Neural crest cell (in vitro differentiated cells): ENCODE measurements at regions not wholly inside any gene's neighbourhood (a gene's known extent, or its start where the extent isn't known, plus 50 kb on each side); places are given as distances from the start of the nearest gene placed in this dataset.
A peak's percentile ranks its signal among the peaks of the same experiment; 100 is the strongest.
"Not testable (repeated sequence)": the region's sequence is repeated elsewhere in the genome, so short reads cannot be mapped to it uniquely, and the experiment has no call there.

Source experiments
- DNase-seq: peaks from one replicate; pipeline ENCODE4 v3.0.0; 2021; ENCODE audit warnings: low read depth, mixed read lengths, low spot score
- H3K27ac Mint-ChIP-seq: one replicate; pipeline ENCODE4 v1.8.0; 2021; ENCODE audit warnings: mild to moderate bottlenecking, mixed read lengths; ENCODE audit not compliant: unreplicated experiment
- H3K27me3 Mint-ChIP-seq: 2 replicates; pipeline ENCODE4 v1.8.0; 2021; ENCODE audit warnings: low read depth, mild to moderate bottlenecking, mixed read lengths
- H3K36me3 Mint-ChIP-seq: 2 replicates; pipeline ENCODE4 v1.8.0; 2021; ENCODE audit warnings: low read depth, mild to moderate bottlenecking, mixed read lengths
- H3K4me1 Mint-ChIP-seq: 2 replicates; pipeline ENCODE4 v1.8.0; 2021; ENCODE audit warnings: mixed read lengths
- H3K4me3 Mint-ChIP-seq: one replicate; pipeline ENCODE4 v1.8.0; 2021; ENCODE audit warnings: mild to moderate bottlenecking, mixed read lengths
- H3K9me3 Mint-ChIP-seq: 2 replicates; pipeline ENCODE4 v1.8.0; 2021; ENCODE audit warnings: mixed read lengths
- TF ChIP-seq, protein P1 (sequence below): fragments of 200-600 bp; sonication (generic); conservative IDR thresholded peaks from 2 replicates; pipeline ENCODE4 v1.5.0; 2021; ENCODE audit warnings: antibody characterized with exemption, mild to moderate bottlenecking

DNA sequence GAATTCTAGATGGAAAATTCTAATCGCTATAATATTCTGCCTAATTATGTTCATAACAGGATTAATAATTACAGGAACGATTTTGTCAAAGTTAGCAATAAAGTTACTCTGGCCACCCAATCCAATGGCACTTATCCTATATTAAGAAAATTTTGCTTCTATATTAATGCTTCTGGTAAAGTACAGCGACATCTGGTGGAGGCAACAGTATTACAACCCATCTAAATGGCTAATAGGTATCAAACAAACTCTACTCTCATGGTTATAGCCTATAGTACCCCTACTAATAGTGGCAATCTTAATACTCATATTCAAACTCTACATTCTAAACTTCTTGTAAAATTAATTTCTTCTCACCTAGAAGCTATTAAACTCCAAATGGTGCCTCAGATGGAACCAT lies 1084.7 kb upstream of the LRRTM1 start:
- peaks cover 14% of the 10 kb centered on the region for H3K9me3 Mint-ChIP-seq
- DNase-seq = no peak
- TF ChIP-seq, protein P1, sequence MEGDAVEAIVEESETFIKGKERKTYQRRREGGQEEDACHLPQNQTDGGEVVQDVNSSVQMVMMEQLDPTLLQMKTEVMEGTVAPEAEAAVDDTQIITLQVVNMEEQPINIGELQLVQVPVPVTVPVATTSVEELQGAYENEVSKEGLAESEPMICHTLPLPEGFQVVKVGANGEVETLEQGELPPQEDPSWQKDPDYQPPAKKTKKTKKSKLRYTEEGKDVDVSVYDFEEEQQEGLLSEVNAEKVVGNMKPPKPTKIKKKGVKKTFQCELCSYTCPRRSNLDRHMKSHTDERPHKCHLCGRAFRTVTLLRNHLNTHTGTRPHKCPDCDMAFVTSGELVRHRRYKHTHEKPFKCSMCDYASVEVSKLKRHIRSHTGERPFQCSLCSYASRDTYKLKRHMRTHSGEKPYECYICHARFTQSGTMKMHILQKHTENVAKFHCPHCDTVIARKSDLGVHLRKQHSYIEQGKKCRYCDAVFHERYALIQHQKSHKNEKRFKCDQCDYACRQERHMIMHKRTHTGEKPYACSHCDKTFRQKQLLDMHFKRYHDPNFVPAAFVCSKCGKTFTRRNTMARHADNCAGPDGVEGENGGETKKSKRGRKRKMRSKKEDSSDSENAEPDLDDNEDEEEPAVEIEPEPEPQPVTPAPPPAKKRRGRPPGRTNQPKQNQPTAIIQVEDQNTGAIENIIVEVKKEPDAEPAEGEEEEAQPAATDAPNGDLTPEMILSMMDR = peak; percentile 41
- H3K27ac Mint-ChIP-seq = no peak overlapping the region
- no peaks in the 10 kb centered on the region for H3K27me3 Mint-ChIP-seq
- H3K4me1 Mint-ChIP-seq = no peaks in the 10 kb centered on the region
- H3K4me3 Mint-ChIP-seq = no peak overlapping the region
- no peaks in the 10 kb centered on the region for H3K36me3 Mint-ChIP-seq

- no peaks in the 10 kb centered on the region for H3K4me1 Mint-ChIP-seq
- no peak overlapping the region for H3K27ac Mint-ChIP-seq
- peaks cover 7% of the 10 kb centered on the region for H3K9me3 Mint-ChIP-seq
Measured at GRCh38 chr2:81363800-81364199, 1059.2 kb upstream of the LRRTM1 start.

GRCh38 chr2:81362468-81362867 lies 1057.9 kb upstream of the LRRTM1 start:
- not testable (repeated sequence) for H3K9me3 Mint-ChIP-seq, DNase-seq, H3K27ac Mint-ChIP-seq, H3K4me3 Mint-ChIP-seq, H3K36me3 Mint-ChIP-seq, H3K27me3 Mint-ChIP-seq, H3K4me1 Mint-ChIP-seq

More at GRCh38 chr2:81363800-81364199, 1059.2 kb upstream of the LRRTM1 start:
- TF ChIP-seq, protein P1 = no peak
- Mint-ChIP-seq H3K36me3 (peaks cover 3% of the 10 kb centered on the region), H3K4me3 (no peak overlapping the region), H3K27me3 (no peaks in the 10 kb centered on the region)
- DNase-seq = no peak

- Mint-ChIP-seq H3K4me1 (no peaks in the 10 kb centered on the region), H3K4me3 (no peak overlapping the region), H3K9me3 (peaks cover 11% of the 10 kb centered on the region), H3K27me3 (no peaks in the 10 kb centered on the region), H3K36me3 (peaks cover 3% of the 10 kb centered on the region), H3K27ac (no peak overlapping the region)
- TF ChIP-seq, protein P1 = no peak
- no peak for DNase-seq
Measured at GRCh38 chr2:81355436-81355835, 1050.9 kb upstream of the LRRTM1 start.

DNA sequence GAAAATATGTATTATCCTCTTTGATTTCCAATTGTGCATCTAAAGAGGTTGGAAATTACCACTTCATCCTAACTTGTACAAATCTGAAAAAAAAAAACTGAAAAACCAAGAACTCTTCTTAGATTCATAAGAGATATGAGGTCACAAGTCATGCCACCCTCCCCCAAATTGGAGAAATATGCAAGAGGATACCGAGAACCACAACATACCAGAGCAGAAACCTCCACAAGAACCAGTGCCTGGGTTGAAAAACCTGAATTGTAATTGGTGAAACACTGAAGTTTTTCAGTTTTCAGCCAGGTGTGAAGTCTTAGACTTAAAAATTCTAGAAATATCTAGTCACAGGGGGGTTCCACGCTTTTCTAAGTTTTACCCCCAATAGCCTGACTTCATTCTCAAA lies 1029.5 kb upstream of the LRRTM1 start:
- TF ChIP-seq, protein P1 = no peak
- Mint-ChIP-seq H3K9me3 (no peaks in the 10 kb centered on the region), H3K4me3 (no peak overlapping the region), H3K4me1 (no peaks in the 10 kb centered on the region), H3K36me3 (no peaks in the 10 kb centered on the region), H3K27ac (no peak overlapping the region), H3K27me3 (no peaks in the 10 kb centered on the region)
- DNase-seq = no peak

- H3K9me3 Mint-ChIP-seq = peaks cover 1% of the 10 kb centered on the region
Measured at GRCh38 chr2:81328968-81329367, 1024.4 kb upstream of the LRRTM1 start.

More at GRCh38 chr2:81328968-81329367, 1024.4 kb upstream of the LRRTM1 start:
- no peak overlapping the region for H3K27ac Mint-ChIP-seq
- no peaks in the 10 kb centered on the region for H3K36me3 Mint-ChIP-seq
- DNase-seq = no peak
- H3K4me1 Mint-ChIP-seq = no peaks in the 10 kb centered on the region
- TF ChIP-seq, protein P1 = no peak
- H3K27me3 Mint-ChIP-seq = no peaks in the 10 kb centered on the region
- H3K4me3 Mint-ChIP-seq = no peak overlapping the region
